Epithelial cell of proximal tubule (primary cell): ENCODE measurements at regions not wholly inside any gene's neighbourhood (a gene's known extent, or its start where the extent isn't known, plus 50 kb on each side); places are given as distances from the start of the nearest gene placed in this dataset.
"Not testable (repeated sequence)": the region's sequence is repeated elsewhere in the genome, so short reads cannot be mapped to it uniquely, and the experiment has no call there.

Experiments
- DNase-seq: peaks from one replicate; pipeline ENCODE4 v3.0.0-alpha.2; 2011; ENCODE audit warnings: low read depth
- H3K4me3 ChIP-seq: 2 replicates; pipeline ENCODE4 v1.5.1; 2011; ENCODE audit warnings: low read depth, mild to moderate bottlenecking, low read length
- TF ChIP-seq, protein P1 (sequence below): conservative IDR thresholded peaks from 2 replicates; pipeline ENCODE4 v1.5.1; 2012; ENCODE audit warnings: low read depth, mild to moderate bottlenecking, low read length

DNA sequence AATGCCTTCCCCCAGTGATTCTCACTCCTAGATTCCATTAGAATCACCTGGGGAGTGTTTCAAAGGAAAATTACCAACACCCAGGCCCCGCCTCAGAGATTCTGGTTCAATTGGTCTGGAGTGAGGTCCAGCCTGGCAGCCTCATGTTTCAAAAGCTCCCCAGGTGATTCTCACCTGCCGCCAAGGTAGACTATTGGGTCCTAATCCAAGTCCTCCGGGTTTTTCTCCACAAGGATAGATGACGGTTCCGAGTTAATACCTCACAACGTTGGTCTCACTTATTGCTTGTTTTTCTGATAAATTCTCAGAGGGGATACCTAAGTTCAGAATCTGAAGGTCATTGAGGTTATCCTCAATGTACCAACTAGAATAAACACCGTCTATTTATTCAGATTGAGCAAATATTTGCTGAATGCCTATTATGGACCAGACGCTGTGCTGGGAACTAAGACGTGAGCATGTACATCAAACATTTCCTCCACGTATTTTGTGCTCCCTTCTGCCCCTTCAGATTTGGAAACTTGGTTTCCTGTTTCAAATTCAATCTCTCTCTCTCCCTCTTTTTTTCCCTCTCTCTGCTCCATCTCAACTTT, 97.5 kb downstream of the SEC16B start:
- no peak for DNase-seq
- TF ChIP-seq, protein P1, sequence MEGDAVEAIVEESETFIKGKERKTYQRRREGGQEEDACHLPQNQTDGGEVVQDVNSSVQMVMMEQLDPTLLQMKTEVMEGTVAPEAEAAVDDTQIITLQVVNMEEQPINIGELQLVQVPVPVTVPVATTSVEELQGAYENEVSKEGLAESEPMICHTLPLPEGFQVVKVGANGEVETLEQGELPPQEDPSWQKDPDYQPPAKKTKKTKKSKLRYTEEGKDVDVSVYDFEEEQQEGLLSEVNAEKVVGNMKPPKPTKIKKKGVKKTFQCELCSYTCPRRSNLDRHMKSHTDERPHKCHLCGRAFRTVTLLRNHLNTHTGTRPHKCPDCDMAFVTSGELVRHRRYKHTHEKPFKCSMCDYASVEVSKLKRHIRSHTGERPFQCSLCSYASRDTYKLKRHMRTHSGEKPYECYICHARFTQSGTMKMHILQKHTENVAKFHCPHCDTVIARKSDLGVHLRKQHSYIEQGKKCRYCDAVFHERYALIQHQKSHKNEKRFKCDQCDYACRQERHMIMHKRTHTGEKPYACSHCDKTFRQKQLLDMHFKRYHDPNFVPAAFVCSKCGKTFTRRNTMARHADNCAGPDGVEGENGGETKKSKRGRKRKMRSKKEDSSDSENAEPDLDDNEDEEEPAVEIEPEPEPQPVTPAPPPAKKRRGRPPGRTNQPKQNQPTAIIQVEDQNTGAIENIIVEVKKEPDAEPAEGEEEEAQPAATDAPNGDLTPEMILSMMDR: no peak
- H3K4me3 ChIP-seq: no peak overlapping the region

DNA sequence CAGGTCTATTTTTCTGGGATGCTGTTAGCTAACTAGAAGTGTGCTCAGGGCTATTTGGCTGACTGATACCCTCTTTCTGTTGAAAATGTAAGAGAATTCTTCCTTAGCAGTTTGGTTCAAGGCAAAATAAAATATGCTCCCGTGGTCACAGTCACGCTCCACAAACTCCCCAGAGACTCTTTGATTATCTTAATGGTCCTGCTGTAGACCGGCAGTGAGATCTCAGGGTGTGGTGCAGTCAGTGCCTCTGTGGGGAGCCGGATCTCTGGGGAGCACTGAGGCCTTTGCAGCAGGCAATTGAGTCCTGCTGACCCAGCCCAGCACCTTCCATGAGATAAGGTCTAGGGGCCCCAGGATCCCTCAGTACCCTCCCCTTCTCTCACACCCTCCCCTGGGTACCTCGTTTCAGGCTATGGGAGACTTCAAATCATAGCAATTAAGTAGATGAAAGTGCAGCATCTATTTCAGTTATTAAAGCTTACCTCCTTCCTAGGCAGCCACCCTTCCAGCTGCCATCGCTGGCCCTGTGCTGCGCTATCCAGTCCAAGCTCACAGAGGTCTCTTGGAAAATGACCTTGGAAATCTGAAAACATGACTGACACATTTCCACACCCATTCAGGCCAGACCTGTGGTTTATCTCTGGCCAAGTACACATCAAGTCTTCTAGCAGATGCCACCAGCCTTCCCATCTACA, 98.1 kb downstream of the SEC16B start:
- TF ChIP-seq, protein P1: no peak
- no peak overlapping the region for H3K4me3 ChIP-seq
- no peak for DNase-seq

DNA sequence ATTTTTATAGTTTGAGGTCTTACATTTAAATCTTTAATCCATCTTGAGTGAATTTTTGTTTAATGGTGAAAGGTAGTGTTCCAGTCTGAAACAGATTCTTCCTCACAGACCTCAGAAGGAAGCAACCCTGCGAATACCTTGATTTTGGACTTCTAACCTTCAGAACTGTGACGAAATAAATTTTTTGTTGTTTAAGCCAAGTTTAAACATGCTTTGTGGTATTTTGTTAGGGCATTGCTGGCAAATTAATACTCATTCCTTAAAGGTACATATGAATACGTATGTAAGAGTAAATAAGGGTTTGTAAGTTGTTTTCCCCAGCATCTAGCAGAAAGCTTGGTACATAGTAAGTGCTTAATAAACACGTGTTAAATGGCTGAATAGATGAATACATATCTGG, 100.3 kb downstream of the SEC16B start:
- TF ChIP-seq, protein P1: no peak
- no peak overlapping the region for H3K4me3 ChIP-seq
- DNase-seq: no peak

DNA sequence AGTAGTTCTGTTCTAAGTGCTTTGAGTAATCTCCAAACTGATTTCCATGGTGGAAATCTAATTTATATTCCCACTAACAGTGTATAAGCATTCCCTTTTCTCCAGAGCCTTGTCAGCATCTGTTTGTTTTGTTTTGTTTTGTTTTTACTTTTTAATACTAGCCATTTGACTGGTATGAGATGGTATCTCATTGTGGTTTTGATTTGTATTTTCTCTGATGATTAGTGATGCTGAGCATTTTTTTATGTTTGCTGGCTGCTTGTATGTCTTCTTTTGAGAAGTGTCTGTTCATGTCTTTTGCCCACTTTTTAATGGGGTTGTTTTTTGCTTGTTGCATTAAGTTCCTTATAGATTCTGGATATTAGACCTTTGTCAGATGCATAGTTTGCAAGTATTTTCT, 100.8 kb downstream of the SEC16B start:
- DNase-seq: not testable (repeated sequence)

DNA sequence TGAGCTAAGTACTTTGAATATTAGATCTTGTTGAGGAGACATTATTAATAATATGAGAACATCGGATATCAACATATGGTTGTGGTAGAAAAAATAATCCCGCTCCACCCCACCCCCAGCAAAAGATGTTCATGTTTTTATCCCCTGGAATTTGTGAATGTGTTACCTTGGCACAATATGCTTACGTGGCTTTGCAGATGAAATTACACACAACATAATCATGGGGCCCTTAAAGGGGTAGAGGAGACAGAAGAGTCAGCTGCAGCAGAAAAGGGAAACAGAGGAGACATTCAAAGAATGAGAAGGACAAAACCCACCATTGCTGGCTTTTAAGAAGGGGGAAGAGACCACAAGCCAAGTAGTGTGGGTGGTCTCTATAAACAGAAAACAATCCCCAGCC, 104.1 kb downstream of the SEC16B start:
- TF ChIP-seq, protein P1: no peak
- no peak overlapping the region for H3K4me3 ChIP-seq
- DNase-seq: no peak

More for the DNA sequence above, 100.8 kb downstream of the SEC16B start:
- not testable (repeated sequence) for H3K4me3 ChIP-seq

DNA sequence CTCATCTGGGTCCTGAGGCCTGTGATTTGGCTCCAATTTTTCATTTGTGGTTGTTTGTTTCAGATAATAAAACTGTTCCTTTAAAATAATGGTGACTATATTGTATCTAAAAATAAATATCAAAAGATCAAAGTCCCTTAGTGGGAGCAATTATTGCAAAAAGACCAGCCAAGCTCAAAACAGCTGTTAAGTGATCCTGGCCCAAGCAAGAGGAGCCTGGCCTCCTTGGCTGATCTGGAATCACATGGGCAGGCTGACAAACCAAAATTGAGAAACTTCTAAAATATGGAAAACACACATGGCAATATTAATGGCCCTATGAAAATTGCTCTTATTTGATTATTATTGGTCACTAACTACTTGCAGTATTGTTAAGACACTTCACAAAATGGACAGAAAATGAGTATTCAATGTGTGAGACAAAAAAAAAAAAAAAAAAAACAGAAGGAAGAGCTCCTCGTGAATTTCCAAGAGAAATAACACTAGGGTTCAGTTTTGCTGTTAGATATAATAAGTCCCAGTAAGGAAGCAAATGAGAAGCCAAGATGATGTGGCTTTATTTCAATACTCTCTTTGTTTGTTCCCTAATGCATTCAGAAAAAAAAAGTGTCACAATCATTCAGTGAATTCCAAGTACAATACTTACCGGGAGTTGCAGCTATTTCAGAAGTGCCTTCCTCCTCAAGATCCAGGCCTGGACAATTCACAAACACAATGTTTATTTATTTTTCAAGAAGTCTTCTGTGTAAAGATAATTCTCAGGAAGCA, 105.1 kb downstream of the SEC16B start:
- no peak for DNase-seq
- TF ChIP-seq, protein P1: no peak
- H3K4me3 ChIP-seq: no peak overlapping the region

DNA sequence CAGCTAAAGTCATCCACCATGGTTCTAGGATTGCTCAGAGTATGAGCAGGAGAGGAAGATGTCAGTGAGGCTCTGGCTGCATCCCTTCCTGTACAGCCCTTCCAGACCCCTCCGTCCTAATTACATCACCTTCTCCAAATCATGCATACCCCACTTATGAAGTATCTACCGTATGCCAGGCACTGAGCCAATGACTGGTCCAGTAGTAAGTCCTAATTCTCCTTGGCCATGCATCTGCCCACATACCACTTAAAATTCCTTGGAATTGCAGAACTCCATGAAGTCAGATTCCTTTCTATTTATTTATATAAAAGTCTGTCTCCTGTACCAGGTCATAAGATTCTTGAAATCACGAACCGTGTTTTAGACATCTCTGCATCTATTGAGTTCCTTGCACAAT, 106.1 kb downstream of the SEC16B start:
- DNase-seq: no peak
- H3K4me3 ChIP-seq: no peak overlapping the region
- TF ChIP-seq, protein P1: no peak
